SU-DHL-6 (cell line): ENCODE measurements at regions not wholly inside any gene's neighbourhood (a gene's known extent, or its start where the extent isn't known, plus 50 kb on each side); places are given as distances from the start of the nearest gene placed in this dataset.

Experiments used
- CTCF ChIP-seq: fragments of 200-600 bp; sonication (generic); IDR thresholded peaks from one replicate; pipeline ENCODE4 v1.5.1; 2017; ENCODE audit warnings: antibody characterized with exemption, mild to moderate bottlenecking, low read length, moderate library complexity; ENCODE audit not compliant: insufficient read depth, poor library complexity, severe bottlenecking
- EZH2phosphoT487 ChIP-seq: fragments of 200-600 bp; sonication (generic), shearing (Covaris generic); conservative IDR thresholded peaks from 2 replicates; pipeline ENCODE4 v1.6.1; 2018; ENCODE audit warnings: mild to moderate bottlenecking, antibody characterized with exemption, low read length, moderate library complexity, mixed read lengths

DNA sequence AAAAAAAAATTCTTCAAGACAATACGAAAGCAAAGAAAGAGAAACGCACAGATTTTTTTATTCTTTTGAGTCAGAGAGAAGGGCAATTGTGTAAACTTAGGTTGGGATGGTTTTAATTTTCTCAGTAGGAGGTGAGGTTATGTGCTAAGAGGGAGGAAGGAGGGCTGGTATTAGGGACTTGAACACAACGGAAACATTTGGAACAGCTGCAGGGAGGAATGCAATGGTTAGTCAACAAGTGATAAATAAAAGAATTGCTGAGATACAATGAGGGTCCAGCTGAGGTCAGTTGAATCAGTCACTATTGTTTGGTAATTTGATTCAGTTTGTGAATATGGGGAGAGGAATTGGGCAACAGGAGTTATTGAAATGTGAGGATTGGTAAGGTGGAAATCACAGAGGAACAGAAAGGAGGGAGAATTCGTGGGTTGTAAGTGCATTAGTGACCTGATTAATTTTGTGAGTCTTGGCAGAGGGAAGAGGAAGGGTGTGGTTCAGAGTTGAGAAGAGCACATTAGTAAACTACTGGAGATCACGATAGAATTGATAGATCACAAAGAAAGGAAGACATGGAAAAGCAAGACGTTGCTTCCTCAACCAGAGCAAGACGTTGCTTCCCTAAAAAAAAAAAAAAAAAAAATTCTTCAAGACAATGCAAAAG is 499.5 kb upstream of the SPRY2 start:
- no peak for TF ChIP-seq CTCF
- TF ChIP-seq EZH2phosphoT487: no peak
